H9 (cell line): ENCODE measurements at regions not wholly inside any gene's neighbourhood (a gene's known extent, or its start where the extent isn't known, plus 50 kb on each side); places are given as distances from the start of the nearest gene placed in this dataset.

Source experiments
- DNase-seq: peaks from one replicate; pipeline ENCODE4 v3.0.0-alpha.2; 2017
- H2AFZ ChIP-seq: one replicate; pipeline ENCODE4 v1.6.1; 2013; ENCODE audit warnings: mild to moderate bottlenecking, low read length, control low read depth, moderate library complexity
- H2AK5ac ChIP-seq: 2 replicates; pipeline ENCODE4 v1.6.1; 2013; ENCODE audit warnings: low read length, control low read depth, mixed read lengths; ENCODE audit not compliant: insufficient read length
- H2BK120ac ChIP-seq: one replicate; pipeline ENCODE4 v1.6.1; 2013; ENCODE audit warnings: low read depth, mild to moderate bottlenecking, low read length, control low read depth, inconsistent platforms; ENCODE audit not compliant: poor library complexity, severe bottlenecking
- H2BK12ac ChIP-seq: 2 replicates; pipeline ENCODE4 v1.6.1; 2013; ENCODE audit warnings: low read length, control low read depth, mixed read lengths, low read depth; ENCODE audit not compliant: insufficient read length
- H2BK15ac ChIP-seq: 2 replicates; pipeline ENCODE4 v1.6.1; 2013; ENCODE audit warnings: low read depth, low read length, control low read depth
- H2BK20ac ChIP-seq: one replicate; pipeline ENCODE4 v1.6.1; 2013; ENCODE audit warnings: low read depth, mild to moderate bottlenecking, low read length, control low read depth, inconsistent platforms; ENCODE audit not compliant: poor library complexity, severe bottlenecking
- H2BK5ac ChIP-seq: 2 replicates; pipeline ENCODE4 v1.6.1; 2013; ENCODE audit warnings: low read length, control low read depth, mixed read lengths; ENCODE audit not compliant: insufficient read length
- H3K14ac ChIP-seq: 2 replicates; pipeline ENCODE4 v1.6.1; 2013; ENCODE audit warnings: low read length, control low read depth; ENCODE audit not compliant: insufficient read depth
- H3K18ac ChIP-seq: 2 replicates; pipeline ENCODE4 v1.6.1; 2013; ENCODE audit warnings: low read depth, mild to moderate bottlenecking, mixed read lengths, low read length, control low read depth; ENCODE audit not compliant: insufficient read length
- H3K23ac ChIP-seq: 2 replicates; pipeline ENCODE4 v1.6.1; 2013; ENCODE audit warnings: low read length, control low read depth, mixed read lengths, low read depth; ENCODE audit not compliant: insufficient read length
- H3K23me2 ChIP-seq: 2 replicates; pipeline ENCODE4 v1.6.1; 2013; ENCODE audit warnings: low read depth, mild to moderate bottlenecking, mixed read lengths, low read length, control low read depth; ENCODE audit not compliant: insufficient read length, poor library complexity, severe bottlenecking
- H3K27ac ChIP-seq: 2 replicates; pipeline ENCODE4 v1.5.1; 2013; ENCODE audit warnings: low read length, control low read depth, mixed read lengths, low read depth; ENCODE audit not compliant: insufficient read length
- H3K27me3 ChIP-seq: 2 replicates; pipeline ENCODE4 v1.6.1; 2013; ENCODE audit warnings: low read length, control low read depth, inconsistent platforms; ENCODE audit not compliant: insufficient read depth
- H3K4ac ChIP-seq: 2 replicates; pipeline ENCODE4 v1.6.1; 2013; ENCODE audit warnings: low read depth, mild to moderate bottlenecking, control low read depth, inconsistent platforms, low read length, moderate library complexity
- H3K4me1 ChIP-seq: 2 replicates; pipeline ENCODE4 v1.6.1; 2013; ENCODE audit warnings: low read length, control low read depth, inconsistent platforms; ENCODE audit not compliant: insufficient read depth
- H3K4me2 ChIP-seq: 2 replicates; pipeline ENCODE4 v1.6.1; 2013; ENCODE audit warnings: low read length, control low read depth, mixed read lengths; ENCODE audit not compliant: insufficient read length, insufficient read depth
- H3K56ac ChIP-seq: 2 replicates; pipeline ENCODE4 v1.6.1; 2013; ENCODE audit warnings: low read depth, mild to moderate bottlenecking, mixed read lengths, low read length, control low read depth; ENCODE audit not compliant: insufficient read length
- H3K79me1 ChIP-seq: 2 replicates; pipeline ENCODE4 v1.6.1; 2013; ENCODE audit warnings: low read depth, mild to moderate bottlenecking, moderate library complexity, low read length, control low read depth, inconsistent platforms; ENCODE audit not compliant: insufficient read depth, poor library complexity, severe bottlenecking
- H3K79me2 ChIP-seq: 2 replicates; pipeline ENCODE4 v1.6.1; 2013; ENCODE audit warnings: low read length, control low read depth, inconsistent platforms; ENCODE audit not compliant: insufficient read depth
- H3K9ac ChIP-seq: 2 replicates; pipeline ENCODE4 v1.6.1; 2013; ENCODE audit warnings: low read length, control low read depth, mixed read lengths; ENCODE audit not compliant: insufficient read length; ENCODE audit errors: extremely low read depth
- H3K9me3 ChIP-seq: one replicate; pipeline ENCODE4 v1.6.1; 2013; ENCODE audit warnings: low read depth, low read length, inconsistent platforms; ENCODE audit not compliant: control insufficient read depth
- H3T11ph ChIP-seq: one replicate; pipeline ENCODE4 v1.6.1; 2013; ENCODE audit warnings: mild to moderate bottlenecking, low read length, control low read depth, inconsistent platforms
- H4K20me1 ChIP-seq: one replicate; pipeline ENCODE4 v1.6.1; 2013; ENCODE audit not compliant: control insufficient read depth, insufficient read length, insufficient read depth
- H4K5ac ChIP-seq: 2 replicates; pipeline ENCODE4 v1.6.1; 2013; ENCODE audit warnings: low read depth, mild to moderate bottlenecking, mixed read lengths, low read length, control low read depth; ENCODE audit not compliant: insufficient read length
- H4K8ac ChIP-seq: replicated peaks from 2 replicates; pipeline ENCODE4 v1.6.1; 2013; ENCODE audit warnings: low read length, control low read depth, mixed read lengths, low read depth; ENCODE audit not compliant: insufficient read length
- H4K91ac ChIP-seq: 2 replicates; pipeline ENCODE4 v1.6.1; 2013; ENCODE audit warnings: low read depth, mild to moderate bottlenecking, moderate library complexity, mixed read lengths, low read length, control low read depth; ENCODE audit not compliant: insufficient read length
- H3K27ac Mint-ChIP-seq, 3 experiments: 2 replicates in 2 of 3; 3 replicates in 1 of 3; pipeline ENCODE4 v1.8.0; 2020 to 2021; ENCODE audit warnings: mixed read lengths in 3 of 3, mild to moderate bottlenecking in 1 of 3, moderate library complexity in 1 of 3
- H3K27me3 Mint-ChIP-seq: 2 replicates; pipeline ENCODE4 v1.8.0; 2021; ENCODE audit warnings: low read depth, mild to moderate bottlenecking, moderate library complexity, mixed read lengths
- H3K36me3 Mint-ChIP-seq, 3 experiments: 2 replicates in 2 of 3; 3 replicates in 1 of 3; pipeline ENCODE4 v1.8.0; 2020 to 2021; ENCODE audit warnings: low read depth in 3 of 3, mixed read lengths in 3 of 3; ENCODE audit not compliant: insufficient read depth in 1 of 3
- H3K4me1 Mint-ChIP-seq, 2 experiments: 2 replicates each; pipeline ENCODE4 v1.8.0; 2020; ENCODE audit warnings: mixed read lengths in 2 of 2
- H3K4me3 Mint-ChIP-seq, 2 experiments: 2 replicates in 1 of 2; 3 replicates in 1 of 2; pipeline ENCODE4 v1.8.0; 2020 to 2021; ENCODE audit warnings: mild to moderate bottlenecking in 2 of 2, mixed read lengths in 2 of 2, moderate library complexity in 1 of 2
- H3K9me3 Mint-ChIP-seq, 2 experiments: 2 replicates in 1 of 2; 3 replicates in 1 of 2; pipeline ENCODE4 v1.8.0; 2020; ENCODE audit warnings: mild to moderate bottlenecking in 2 of 2, mixed read lengths in 2 of 2, moderate library complexity in 1 of 2
- CTCF ChIP-seq: fragments of 200-600 bp; sonication (generic); conservative IDR thresholded peaks from 3 replicates; pipeline ENCODE4 v1.8.0; 2021; ENCODE audit warnings: antibody characterized with exemption, mild to moderate bottlenecking
- WGBS: extraction: QIAGEN DNeasy Blood & Tissue Kit; methylation state at CpG from one replicate; pipeline ENCODE4 v1.1.7; 2013; ENCODE audit warnings: missing lambda C conversion rate, low lambda C conversion rate, mixed read lengths; ENCODE audit not compliant: insufficient read length; ENCODE audit errors: extremely low coverage; 5-methylcytosine and 5-hydroxymethylcytosine counted together

GRCh38 chr5:93235761-93236160 is 345.3 kb downstream of the NR2F1-AS1 start:
- H3K56ac ChIP-seq, result no peak overlapping the region
- H3K4me1 ChIP-seq, result no peaks in the 10 kb centered on the region
- no CpG with 5 or more reads among the region's 1 CpG for WGBS
- H4K8ac ChIP-seq, result no peak overlapping the region
- H3T11ph ChIP-seq, result no peak overlapping the region
- no peak overlapping the region for H3K23ac ChIP-seq
- H3K79me1 ChIP-seq, result no peaks in the 10 kb centered on the region
- H3K18ac ChIP-seq, result no peak overlapping the region
- no peak overlapping the region for H2AK5ac ChIP-seq
- H3K27ac ChIP-seq, result no peak overlapping the region
- H3K27ac Mint-ChIP-seq, result no peak overlapping the region
- no peak overlapping the region for H4K91ac ChIP-seq
- no peak overlapping the region for H2BK15ac ChIP-seq
- H2AFZ ChIP-seq, result no peak overlapping the region
- H3K23me2 ChIP-seq, result no peaks in the 10 kb centered on the region
- H3K36me3 Mint-ChIP-seq, result no peaks in the 10 kb centered on the region
- no peaks in the 10 kb centered on the region for H3K79me2 ChIP-seq
- DNase-seq, result no peak
- H2BK5ac ChIP-seq, result no peak overlapping the region
- H4K5ac ChIP-seq, result no peak overlapping the region
- no peaks in the 10 kb centered on the region for H4K20me1 ChIP-seq
- H2BK120ac ChIP-seq, result no peak overlapping the region
- no peak overlapping the region for H3K4me2 ChIP-seq
- no peaks in the 10 kb centered on the region for H3K27me3 ChIP-seq
- no peak overlapping the region for H2BK12ac ChIP-seq
- H3K4me3 Mint-ChIP-seq, result no peak overlapping the region
- H3K9me3 ChIP-seq, result no peaks in the 10 kb centered on the region
- H3K4me1 Mint-ChIP-seq, result no peaks in the 10 kb centered on the region
- peaks cover 4% of the 10 kb centered on the region for H3K27me3 Mint-ChIP-seq
- no peak overlapping the region for H2BK20ac ChIP-seq
- no peak for TF ChIP-seq CTCF
- H3K4ac ChIP-seq, result no peak overlapping the region
- H3K9me3 Mint-ChIP-seq, result no peaks in the 10 kb centered on the region
- H3K14ac ChIP-seq, result no peak overlapping the region
- no peak overlapping the region for H3K9ac ChIP-seq
